UCSD-AML1 (cell line): ENCODE measurements at regions not wholly inside any gene's neighbourhood (a gene's known extent, or its start where the extent isn't known, plus 50 kb on each side); places are given as distances from the start of the nearest gene placed in this dataset.
"Not testable (repeated sequence)": the region's sequence is repeated elsewhere in the genome, so short reads cannot be mapped to it uniquely, and the experiment has no call there.

Source experiments
- DNase-seq: peaks from one replicate; lab custom pipeline; 2025; ENCODE audit not compliant: unreplicated experiment; lab: John Stamatoyannopoulos, UW

GRCh38 chr7:140283472-140283871 lies 106.7 kb upstream of the KDM7A start:
- no peak for DNase-seq

GRCh38 chr7:140281960-140282359 lies 105.2 kb upstream of the KDM7A start:
- no peak for DNase-seq

DNA sequence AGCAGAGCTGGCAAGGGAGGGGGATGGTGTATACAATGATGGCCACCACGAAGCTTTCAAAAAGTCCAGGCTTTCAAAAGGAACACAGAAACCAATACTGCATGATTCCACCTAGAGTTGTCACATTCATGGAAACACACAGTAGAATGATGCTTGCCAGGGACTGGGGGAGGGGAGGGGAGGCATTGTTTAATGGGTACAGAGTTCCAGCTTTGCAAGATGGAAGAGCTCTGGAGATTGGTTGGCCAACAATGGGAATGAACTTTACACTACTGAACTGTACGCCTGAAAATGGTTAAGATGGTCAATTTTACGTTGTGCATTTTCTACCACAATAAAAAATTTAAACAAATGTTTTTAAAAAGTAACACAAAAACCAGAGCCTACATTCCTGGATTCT lies 104.5 kb upstream of the KDM7A start:
- no peak for DNase-seq

DNA sequence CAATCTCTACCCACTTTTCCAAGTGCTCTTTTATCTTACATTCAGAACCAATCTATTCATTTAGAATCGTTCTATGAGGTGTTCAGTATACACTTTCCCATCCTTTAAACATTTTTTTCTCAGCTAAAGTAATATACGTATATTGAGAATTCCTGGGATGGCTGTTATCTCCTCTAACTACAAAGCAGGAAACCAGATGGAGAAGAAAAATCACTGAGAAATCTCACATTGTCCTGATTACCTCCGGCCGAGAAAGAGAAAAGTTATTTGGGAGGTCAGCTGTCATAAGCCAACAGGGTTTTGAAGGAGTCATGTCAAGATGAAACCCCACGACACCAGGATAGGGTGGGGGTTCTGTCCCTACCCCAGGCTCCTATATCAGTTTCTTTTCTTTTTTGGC lies 99.2 kb upstream of the KDM7A start:
- DNase-seq = no peak

DNA sequence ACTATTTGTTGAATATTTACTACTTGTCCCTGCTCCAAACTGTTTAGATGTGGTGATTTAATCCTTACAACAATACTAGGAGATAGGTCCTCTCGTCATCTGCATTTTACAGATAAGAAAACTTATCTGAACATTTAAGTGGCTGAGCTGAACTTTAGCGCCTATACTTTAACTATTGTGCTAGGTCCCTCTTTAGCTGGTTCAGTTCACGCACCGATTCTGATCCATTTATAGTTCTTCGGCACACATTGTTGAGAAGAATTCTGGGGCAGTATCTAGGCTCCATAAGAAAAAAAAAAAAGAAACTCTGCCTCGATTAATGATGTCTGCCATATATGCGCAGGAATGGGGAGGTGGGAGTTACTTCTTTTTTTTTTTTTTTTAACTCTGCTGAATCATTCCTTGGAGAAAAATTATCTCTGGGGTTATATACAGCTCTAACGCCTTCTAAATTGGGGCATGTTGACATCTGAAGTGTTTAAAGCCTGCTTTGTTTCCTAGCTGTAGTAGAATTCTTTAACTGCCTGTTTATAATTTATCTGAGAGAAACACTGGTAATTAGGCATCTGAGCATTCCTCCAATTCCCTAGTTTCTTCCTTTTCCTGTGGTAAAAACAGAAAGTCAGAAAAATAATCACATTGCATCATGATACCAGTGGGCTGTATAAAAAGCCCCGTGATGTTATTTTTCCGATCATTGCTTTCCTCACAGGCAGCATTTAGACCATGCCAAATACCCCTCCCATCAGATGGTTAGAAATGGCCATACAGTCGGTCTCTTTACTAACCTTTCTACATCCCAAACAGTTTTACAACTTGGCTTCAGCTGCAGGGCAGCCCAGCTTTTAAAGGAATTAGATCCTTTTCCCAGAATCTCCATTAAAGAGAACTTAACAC lies 98.5 kb upstream of the KDM7A start:
- no peak for DNase-seq

DNA sequence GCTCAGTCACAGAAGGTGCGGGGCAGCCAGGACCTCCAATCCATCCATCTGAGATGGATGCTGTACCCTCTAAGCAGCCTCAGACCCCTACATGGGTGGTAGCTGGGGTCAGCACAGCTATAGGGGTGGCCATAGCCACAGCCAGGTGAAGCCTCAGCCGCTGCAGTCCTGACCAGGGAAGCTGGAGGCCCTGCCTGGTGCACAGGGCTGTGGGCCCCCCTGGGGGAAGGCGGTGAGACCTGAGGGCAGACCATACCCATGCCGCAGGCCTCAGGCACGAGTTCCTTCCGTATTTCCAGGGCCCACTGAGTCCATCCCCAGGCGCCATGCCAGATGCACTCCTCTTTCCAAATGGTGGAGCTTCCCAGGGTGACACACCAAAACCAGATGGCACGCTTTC lies 96.6 kb upstream of the KDM7A start:
- no peak for DNase-seq

DNA sequence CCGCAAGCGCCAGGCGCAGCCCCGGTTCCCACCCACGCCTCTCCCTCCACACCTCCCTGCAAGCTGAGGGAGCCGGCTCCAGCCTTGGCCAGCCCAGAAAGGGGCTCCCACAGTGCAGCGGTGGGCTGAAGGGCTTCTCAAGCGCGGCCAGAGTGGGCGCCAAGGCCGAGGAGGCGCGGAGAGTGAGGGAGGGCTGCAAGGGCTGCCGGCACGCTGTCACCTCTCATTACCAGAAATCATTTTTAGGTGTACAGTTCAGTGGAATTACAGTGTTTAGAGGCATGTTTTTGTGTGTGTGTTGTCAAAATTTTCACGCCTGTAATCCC lies 94.8 kb upstream of the KDM7A start:
- DNase-seq = not testable (repeated sequence)

DNA sequence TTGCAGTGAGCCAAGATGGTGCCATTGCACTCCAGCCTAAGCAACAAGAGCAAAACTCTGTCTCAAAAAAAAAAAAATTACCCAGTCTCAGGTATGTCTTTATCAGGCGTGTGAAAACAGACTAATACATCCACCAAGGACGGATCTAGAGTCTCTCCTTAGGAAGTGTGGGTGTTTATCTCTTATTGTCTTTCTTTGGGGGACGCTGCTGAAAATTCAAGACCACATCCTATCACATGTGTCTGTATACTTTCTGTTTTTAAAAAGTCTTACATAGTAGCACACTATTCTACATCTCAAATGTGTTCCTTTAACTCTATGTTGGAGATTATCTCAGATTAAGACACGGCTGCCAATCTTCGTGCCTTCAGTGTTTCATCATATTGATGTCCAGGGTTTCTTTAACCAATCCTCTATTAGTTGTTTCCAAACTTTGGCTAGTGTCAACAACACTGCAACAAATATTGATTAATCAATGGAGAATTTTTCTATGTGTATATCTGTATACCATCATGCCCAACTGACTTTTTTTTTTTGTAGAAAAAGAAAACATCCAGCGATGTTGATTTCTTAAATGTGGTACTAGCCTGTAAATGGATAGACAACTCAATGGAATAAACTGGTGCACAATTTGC lies 92.3 kb upstream of the KDM7A start:
- DNase-seq = no peak

- no peak for DNase-seq
These were observed 90.8 kb upstream of the KDM7A start for GRCh38 chr7:140267381-140268226.

- DNase-seq = no peak
These were observed 86.5 kb upstream of the KDM7A start for GRCh38 chr7:140263277-140263676.

- DNase-seq = no peak
These were observed 85.6 kb upstream of the KDM7A start for GRCh38 chr7:140262242-140262903.

GRCh38 chr7:140261522-140261921 lies 84.7 kb upstream of the KDM7A start:
- no peak for DNase-seq

DNA sequence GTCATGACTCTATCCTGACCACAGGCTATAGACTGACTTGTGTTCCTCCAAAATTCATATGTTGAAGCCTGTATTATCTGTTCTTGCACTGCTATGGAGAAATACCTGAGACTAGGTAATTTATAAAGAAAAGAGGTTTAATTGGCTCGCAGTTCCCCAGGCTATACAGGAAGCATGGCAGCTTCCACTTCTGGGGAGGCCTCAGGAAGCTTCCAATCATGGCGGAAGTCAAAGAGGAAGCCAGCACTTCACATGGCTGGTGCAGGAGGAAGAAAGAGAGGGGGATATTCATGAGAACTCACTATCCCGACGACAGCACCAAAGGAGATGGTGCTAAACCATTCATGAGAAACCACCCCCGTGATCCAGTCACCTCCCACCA lies 84.3 kb upstream of the KDM7A start:
- DNase-seq = no peak

GRCh38 chr7:140260352-140261104 lies 83.7 kb upstream of the KDM7A start:
- DNase-seq = no peak

GRCh38 chr7:140257278-140257677 lies 80.5 kb upstream of the KDM7A start:
- DNase-seq = not testable (repeated sequence)

DNA sequence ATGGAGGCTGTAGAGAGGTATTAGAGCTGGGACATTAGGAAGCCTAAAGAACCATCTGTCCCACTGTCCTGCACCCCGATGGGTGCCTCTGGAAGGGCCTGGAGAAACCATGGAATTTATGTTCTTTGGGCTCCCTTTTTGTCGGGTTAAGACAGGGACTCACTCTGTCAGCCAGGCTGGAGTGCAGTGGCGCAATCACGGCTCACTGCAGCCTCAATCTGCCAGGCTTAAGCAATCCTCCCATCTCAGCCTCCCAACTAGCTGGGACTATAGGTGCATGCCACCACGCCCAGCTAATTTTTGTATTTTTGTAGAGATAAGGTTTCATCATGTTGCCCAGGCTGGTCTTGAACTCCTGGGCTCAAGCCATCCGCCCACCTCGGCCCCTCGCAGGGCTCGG lies 78.2 kb upstream of the KDM7A start:
- not testable (repeated sequence) for DNase-seq

GRCh38 chr7:140249036-140249806 lies 72.4 kb upstream of the KDM7A start:
- no peak for DNase-seq

DNA sequence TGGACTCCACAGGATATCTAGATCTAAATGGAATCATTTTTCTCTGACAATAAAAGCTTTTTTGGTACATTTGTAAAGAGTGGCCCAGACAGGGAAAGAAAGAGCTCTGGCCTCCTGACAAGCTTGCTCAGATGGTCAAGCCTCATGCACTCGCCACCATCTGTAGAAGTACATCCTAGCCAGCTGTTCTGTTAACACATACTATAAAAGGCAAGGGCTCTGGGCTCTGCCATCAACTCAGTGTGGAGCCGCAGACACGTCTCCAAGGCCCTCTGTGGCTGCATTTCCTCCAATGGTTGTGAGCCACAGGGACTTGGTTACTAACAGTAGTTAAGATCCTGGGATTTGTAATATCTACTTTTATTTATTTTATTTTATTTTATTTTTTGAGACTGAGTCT lies 70.8 kb upstream of the KDM7A start:
- no peak for DNase-seq

DNA sequence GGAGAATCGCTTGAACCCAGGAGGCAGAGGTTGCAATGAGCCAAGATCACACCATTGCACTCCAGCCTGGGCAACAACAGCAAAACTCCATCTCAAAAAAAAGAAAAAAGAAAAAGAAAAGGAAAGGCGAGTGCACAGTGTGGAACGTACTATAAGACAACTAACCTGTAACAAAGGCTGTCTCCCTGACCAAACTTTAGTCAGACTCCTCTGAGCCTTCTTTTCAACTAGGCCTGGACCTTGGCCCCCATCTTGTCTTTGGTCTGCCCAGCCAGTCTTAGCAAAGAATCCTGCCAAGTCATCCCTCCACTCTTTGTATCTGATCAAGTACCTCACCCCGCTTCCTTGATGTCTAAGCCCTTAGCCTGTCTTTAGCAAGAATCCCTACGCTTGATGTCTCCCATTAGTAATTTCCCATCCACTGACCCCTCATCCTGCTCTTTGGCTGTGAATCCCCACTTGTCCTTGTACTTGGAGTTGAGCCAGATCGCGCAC lies 68.9 kb upstream of the KDM7A start:
- DNase-seq = no peak
